COR-L47 (cell line): ENCODE measurements at regions not wholly inside any gene's neighbourhood (a gene's known extent, or its start where the extent isn't known, plus 50 kb on each side); places are given as distances from the start of the nearest gene placed in this dataset.
"Not testable (repeated sequence)": the region's sequence is repeated elsewhere in the genome, so short reads cannot be mapped to it uniquely, and the experiment has no call there.

Experiments used
- DNase-seq: peaks from one replicate; lab custom pipeline; 2025; lab: John Stamatoyannopoulos, UW

- no peak for DNase-seq
Measured at GRCh38 chr7:131047651-131048304, 279.9 kb upstream of the MKLN1 start.

- DNase-seq: no peak
Measured at GRCh38 chr7:131051304-131051703, 276.4 kb upstream of the MKLN1 start.

- no peak for DNase-seq
Measured at GRCh38 chr7:131052285-131052904, 275.3 kb upstream of the MKLN1 start.

DNA sequence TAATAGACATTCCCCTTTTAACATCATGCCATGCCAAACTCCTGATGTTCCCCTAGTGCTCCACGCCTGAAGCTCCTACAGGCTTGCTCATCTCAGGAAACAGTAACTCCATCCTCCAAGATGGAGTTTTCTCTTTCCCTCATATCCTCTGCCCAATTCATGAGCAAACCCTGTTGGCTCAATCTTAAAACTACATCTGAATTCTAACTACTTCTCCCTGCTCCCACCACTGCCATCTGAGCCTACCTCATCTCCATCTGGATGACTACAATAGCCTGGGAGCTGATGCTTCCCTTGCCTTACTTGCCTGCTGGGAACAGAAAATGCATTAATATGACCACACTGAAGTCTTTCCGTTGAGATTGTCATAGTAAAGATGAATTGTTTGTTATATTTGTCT lies 271.7 kb upstream of the MKLN1 start:
- no peak for DNase-seq

- DNase-seq: no peak
Measured at GRCh38 chr7:131057015-131057793, 270.5 kb upstream of the MKLN1 start.

- no peak for DNase-seq
Measured at GRCh38 chr7:131057794-131058070, 269.9 kb upstream of the MKLN1 start.

- DNase-seq: not testable (repeated sequence)
Measured at GRCh38 chr7:131058561-131059288, 269.0 kb upstream of the MKLN1 start.

DNA sequence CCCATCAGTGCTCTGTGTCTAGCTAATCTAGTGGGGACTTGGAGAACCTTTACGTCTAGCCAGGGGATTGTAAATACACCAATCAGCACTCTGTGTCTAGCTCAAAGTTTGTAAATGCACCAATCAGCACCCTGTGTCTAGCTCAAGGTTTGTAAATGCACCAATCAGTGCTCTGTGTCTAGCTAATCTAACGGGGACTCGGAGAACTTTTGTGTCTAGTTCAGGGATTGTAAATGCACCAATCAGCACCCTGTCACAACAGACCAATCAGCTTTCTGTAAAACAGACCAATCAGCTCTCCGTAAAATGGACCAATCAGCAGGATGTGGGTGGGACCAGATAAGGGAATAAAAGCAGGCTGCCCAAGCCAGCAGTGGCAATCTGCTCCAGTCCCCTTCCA lies 268.3 kb upstream of the MKLN1 start:
- not testable (repeated sequence) for DNase-seq

GRCh38 chr7:131061158-131061557 lies 266.5 kb upstream of the MKLN1 start:
- DNase-seq: no peak

- DNase-seq: no peak
Measured at GRCh38 chr7:131061818-131062217, 265.9 kb upstream of the MKLN1 start.

GRCh38 chr7:131066635-131067034 lies 261.0 kb upstream of the MKLN1 start:
- no peak for DNase-seq

GRCh38 chr7:131067220-131067619 lies 260.5 kb upstream of the MKLN1 start:
- no peak for DNase-seq

- no peak for DNase-seq
Measured at GRCh38 chr7:131068604-131069021, 259.1 kb upstream of the MKLN1 start.

DNA sequence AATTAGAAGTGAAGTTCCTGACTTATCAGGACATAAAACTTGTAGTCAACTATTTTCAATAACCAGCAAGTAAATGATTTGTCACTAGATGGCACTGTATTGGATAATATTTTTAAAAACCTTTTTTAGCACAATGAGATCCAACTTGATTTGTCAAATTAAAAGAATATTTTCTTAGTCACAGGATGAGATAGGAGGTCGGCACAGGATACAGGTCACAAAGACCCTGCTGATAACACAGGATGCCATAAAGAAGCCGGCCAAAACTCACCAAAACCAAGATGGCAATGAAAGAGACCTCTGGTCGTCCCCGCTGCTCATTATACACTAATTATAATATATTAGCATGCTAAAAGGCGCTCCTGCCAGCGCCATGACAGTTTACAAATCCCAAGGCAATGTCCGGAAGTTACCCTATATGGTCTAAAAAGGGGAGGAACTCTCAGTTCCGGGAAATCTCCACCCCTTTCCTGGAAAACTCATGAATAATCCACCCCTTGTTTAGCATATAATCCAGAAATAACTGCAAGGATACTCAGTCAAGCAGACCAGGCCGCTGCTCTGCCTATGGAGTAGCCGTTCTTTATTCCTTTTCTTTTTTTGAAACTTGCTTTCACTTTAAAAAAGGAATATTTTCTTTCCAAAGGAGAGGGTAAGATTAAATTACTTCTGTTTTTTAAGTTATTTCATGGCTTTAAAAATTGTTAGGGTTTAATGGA lies 255.7 kb upstream of the MKLN1 start:
- no peak for DNase-seq

DNA sequence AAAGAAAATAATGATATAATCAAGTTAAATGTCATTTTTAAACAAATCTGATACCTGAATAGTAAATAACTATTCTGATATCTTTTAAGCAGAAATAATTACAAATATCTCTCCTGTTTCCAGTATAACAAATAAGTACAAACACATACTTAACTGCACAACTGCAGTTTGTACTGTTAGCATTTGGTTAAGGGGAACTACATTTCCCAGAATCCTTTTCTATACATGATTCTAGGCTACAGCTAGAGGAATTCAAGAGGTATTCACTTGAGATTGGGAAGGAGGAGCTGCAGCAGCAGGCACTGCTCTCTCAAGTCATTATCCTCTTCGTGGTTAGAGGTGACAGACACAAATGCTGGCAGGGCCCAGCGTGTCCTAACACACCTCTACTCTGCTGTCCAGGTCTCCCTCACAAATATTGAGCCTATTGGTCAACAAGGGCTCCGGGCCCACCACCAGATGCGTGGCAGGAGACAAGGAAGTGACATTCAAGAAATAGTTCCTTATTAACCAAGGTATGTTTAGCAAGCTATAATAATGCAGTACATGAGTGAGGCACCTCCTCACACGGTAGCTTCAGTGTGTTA lies 255.1 kb upstream of the MKLN1 start:
- no peak for DNase-seq

DNA sequence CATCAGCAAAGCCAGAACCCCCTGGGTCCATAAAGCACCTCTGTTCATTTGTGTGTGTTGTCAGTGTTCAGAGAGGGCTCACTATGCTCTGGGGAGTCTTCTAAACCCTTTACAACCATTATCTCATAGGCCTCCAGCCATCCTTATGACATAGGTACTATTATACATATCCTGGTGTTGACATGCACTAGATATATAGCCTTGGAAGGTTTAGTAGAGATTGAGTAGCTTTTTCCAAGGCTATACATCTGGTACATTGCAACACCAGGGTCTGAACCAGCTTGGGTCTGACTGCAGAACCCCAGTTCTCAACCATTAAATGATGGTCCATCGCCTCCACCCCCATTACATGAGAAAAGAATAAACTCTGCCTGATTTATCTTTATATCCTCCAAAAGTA lies 253.6 kb upstream of the MKLN1 start:
- DNase-seq: no peak

GRCh38 chr7:131074585-131074984 lies 253.1 kb upstream of the MKLN1 start:
- no peak for DNase-seq

DNA sequence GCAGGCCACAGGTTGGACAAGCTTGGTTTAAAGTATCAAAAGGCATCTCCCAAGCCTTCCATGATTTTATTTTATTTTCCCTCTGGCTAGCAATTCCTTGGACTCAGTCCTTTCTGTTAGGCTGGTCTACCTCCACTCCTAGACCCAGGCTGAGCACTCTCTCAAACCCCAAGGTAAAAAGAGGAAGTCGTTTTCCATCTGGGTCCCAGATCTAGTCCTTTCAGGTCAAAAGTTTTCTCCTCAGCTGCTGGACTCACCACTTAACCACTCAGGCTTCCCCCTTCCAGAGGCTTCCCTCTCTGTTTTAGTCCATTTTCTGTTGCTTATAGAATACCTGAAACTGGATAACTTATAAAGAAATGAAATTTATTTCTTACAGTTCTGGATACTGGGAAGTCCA lies 252.3 kb upstream of the MKLN1 start:
- DNase-seq: no peak

DNA sequence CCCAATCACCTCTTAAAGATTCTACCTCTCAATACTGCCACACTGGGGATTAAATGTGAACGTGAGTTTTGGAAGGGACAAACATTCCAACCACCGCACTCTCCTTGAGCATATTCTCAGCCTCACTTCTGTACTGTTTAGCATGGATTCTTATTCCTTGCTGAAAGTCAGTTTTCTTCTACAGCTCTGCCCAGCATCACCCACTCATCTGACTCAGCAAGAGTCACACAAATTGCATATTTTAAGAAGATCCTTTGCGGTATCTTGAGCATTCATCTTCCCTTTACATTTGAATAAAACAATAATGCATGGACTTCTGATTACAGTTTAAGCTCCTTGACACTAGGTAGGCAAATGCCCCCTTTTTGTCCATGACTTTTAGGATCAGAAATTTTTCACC lies 251.6 kb upstream of the MKLN1 start:
- no peak for DNase-seq

- no peak for DNase-seq
Measured at GRCh38 chr7:131076711-131077181, 250.9 kb upstream of the MKLN1 start.

- DNase-seq: no peak
Measured at GRCh38 chr7:131077735-131078134, 249.9 kb upstream of the MKLN1 start.

GRCh38 chr7:131080754-131081153 lies 246.9 kb upstream of the MKLN1 start:
- DNase-seq: no peak
